Stomach (tissue), 4 donors: ENCODE measurements at regions not wholly inside any gene's neighbourhood (a gene's known extent, or its start where the extent isn't known, plus 50 kb on each side); places are given as distances from the start of the nearest gene placed in this dataset.

ENCODE experiments used
- CTCF ChIP-seq, 7 experiments: fragments of 450-650 bp in 4 of 7; fragments of 200-600 bp in 3 of 7; sonication (generic) in 3 of 7; IDR thresholded peaks; one replicate each; pipeline ENCODE4 v1.5.1; 2016 to 2019; ENCODE audit warnings: antibody characterized with exemption in 7 of 7, control low read depth in 2 of 7, mild to moderate bottlenecking in 1 of 7
- EP300 ChIP-seq: sonication (generic); formaldehyde crosslinking; IDR thresholded peaks from one replicate; pipeline ENCODE4 v1.6.1; 2017; ENCODE audit warnings: antibody characterized with exemption
- POLR2A ChIP-seq, 4 donors: fragments of 450-650 bp; IDR thresholded peaks; one replicate each; pipeline ENCODE4 v1.6.1; 2016; ENCODE audit warnings: antibody characterized with exemption in 4 of 4, control low read depth in 2 of 4, mild to moderate bottlenecking in 1 of 4, moderate library complexity in 1 of 4
- POLR2AphosphoS5 ChIP-seq, 3 donors: sonication (generic); formaldehyde crosslinking; IDR thresholded peaks; one replicate each; pipeline ENCODE4 v1.6.1; 2016; ENCODE audit warnings: antibody characterized with exemption in 3 of 3

- no peak for TF ChIP-seq EP300
- no peak for TF ChIP-seq POLR2A (IDR thresholded peaks at IDR 0.05)
- no peak for TF ChIP-seq CTCF (IDR thresholded peaks at IDR 0.05)
- no peak for TF ChIP-seq POLR2AphosphoS5 (IDR thresholded peaks at IDR 0.05)
These were observed 50.5 kb upstream of the COL25A1 start for GRCh38 chr4:109352941-109353340.
